DND-41 (cell line): ENCODE measurements at regions not wholly inside any gene's neighbourhood (a gene's known extent, or its start where the extent isn't known, plus 50 kb on each side); places are given as distances from the start of the nearest gene placed in this dataset.

ENCODE experiments used
- CTCF ChIP-seq: IDR thresholded peaks from 2 replicates; pipeline ENCODE4 v1.5.1; 2012; ENCODE audit warnings: borderline replicate concordance, low read length, moderate library complexity, mild to moderate bottlenecking; ENCODE audit not compliant: poor library complexity, severe bottlenecking; ENCODE audit errors: extremely low read depth
- EZH2 ChIP-seq: IDR thresholded peaks from 3 replicates; pipeline ENCODE4 v1.6.1; 2012; ENCODE audit warnings: borderline replicate concordance, low read depth, mild to moderate bottlenecking, moderate library complexity, low read length, inconsistent platforms; ENCODE audit not compliant: severe bottlenecking

GRCh38 chr3:162134571-162134970 lies 638.0 kb downstream of the OTOL1 start:
- TF ChIP-seq CTCF: no peak
- no peak for TF ChIP-seq EZH2
